ENCODE measurements at regions not wholly inside any gene's neighbourhood (a gene's known extent, or its start where the extent isn't known, plus 50 kb on each side); places are given as distances from the start of the nearest gene placed in this dataset.

- TF ChIP-seq CTCF (conservative IDR thresholded peaks at IDR 0.05): no peak
- Histone ChIP-seq H3K27ac (ENCODE audit: insufficient read length, low read depth, low read length) (no peak overlapping the region), H3K56ac (ENCODE audit: insufficient read length, low read depth, low read length) (no peak overlapping the region), H3K23me2 (ENCODE audit: insufficient read length, low read depth, low read length, poor library complexity, severe bottlenecking) (no peaks in the 10 kb centered on the region), H3K4ac (ENCODE audit: low read depth, low read length) (no peak overlapping the region), H2BK20ac (ENCODE audit: low read depth, low read length, poor library complexity, severe bottlenecking) (no peak overlapping the region), H3K27me3 (ENCODE audit: insufficient read depth, low read length) (no peaks in the 10 kb centered on the region), H4K5ac (ENCODE audit: insufficient read length, low read depth, low read length) (no peak overlapping the region), H3K9me3 (ENCODE audit: control insufficient read depth, low read depth, low read length) (no peaks in the 10 kb centered on the region), H3T11ph (ENCODE audit: low read length) (no peak overlapping the region), H3K18ac (ENCODE audit: insufficient read length, low read depth, low read length) (no peak overlapping the region), H3K23ac (ENCODE audit: insufficient read length, low read depth, low read length) (no peak overlapping the region), H2BK120ac (ENCODE audit: low read depth, low read length, poor library complexity, severe bottlenecking) (no peak overlapping the region), H2AK5ac (ENCODE audit: insufficient read length, low read length) (no peak overlapping the region), H2BK12ac (ENCODE audit: insufficient read length, low read depth, low read length) (no peak overlapping the region), H2BK5ac (ENCODE audit: insufficient read length, low read length) (no peak overlapping the region), H3K4me1 (ENCODE audit: insufficient read depth, low read length) (peaks cover 3% of the 10 kb centered on the region; the same call in 1 of the 2 replicates), H3K4me2 (ENCODE audit: insufficient read depth, insufficient read length, low read length) (no peak overlapping the region), H4K20me1 (ENCODE audit: control insufficient read depth, insufficient read depth, insufficient read length) (no peaks in the 10 kb centered on the region), H3K79me2 (ENCODE audit: insufficient read depth, low read length) (no peaks in the 10 kb centered on the region), H3K79me1 (ENCODE audit: insufficient read depth, low read depth, low read length, poor library complexity, severe bottlenecking) (no peaks in the 10 kb centered on the region), H3K14ac (ENCODE audit: insufficient read depth, low read length) (no peak overlapping the region), H2BK15ac (ENCODE audit: low read depth, low read length) (no peak overlapping the region), H3K9ac (ENCODE audit: extremely low read depth, insufficient read length, low read length) (no peak overlapping the region), H4K91ac (ENCODE audit: insufficient read length, low read depth, low read length) (no peak overlapping the region), H4K8ac (replicated peaks; ENCODE audit: insufficient read length, low read depth, low read length) (no peak overlapping the region), H2AFZ (ENCODE audit: low read length) (no peak overlapping the region)
- DNase-seq: no peak
- peaks cover 12 to 22% of the 10 kb centered on the region in 2 experiments for H3K9me3 Mint-ChIP-seq
- H3K4me1 Mint-ChIP-seq: peaks cover 19 to 29% of the 10 kb centered on the region in 2 experiments
- H3K4me3 Mint-ChIP-seq: no peak overlapping the region
- H3K36me3 Mint-ChIP-seq (ENCODE audit: insufficient read depth in 1 of 3, low read depth in 3 of 3): peaks cover 6 to 22% (median 16%) of the 10 kb centered on the region in 3 experiments
- H3K27me3 Mint-ChIP-seq (ENCODE audit: low read depth): no peaks in the 10 kb centered on the region; the same call in 1 of the 2 replicates
- no CpG with 5 or more reads among the region's 2 CpGs for WGBS (ENCODE audit: extremely low coverage, insufficient read length, low lambda C conversion rate)
- H3K27ac Mint-ChIP-seq: peak overlapping the region in 2 of 3 experiments; percentile 2 to 24; a peak in 1 of 7 replicates
These were observed 380.7 kb downstream of the RBM43 start for GRCh38 chr2:150880986-150881385.

Measured in H9 (cell line).